Fibroblast of the conjunctiva (primary cell): ENCODE measurements at regions not wholly inside any gene's neighbourhood (a gene's known extent, or its start where the extent isn't known, plus 50 kb on each side); places are given as distances from the start of the nearest gene placed in this dataset.
A peak's percentile ranks its signal among the peaks of the same experiment; 100 is the strongest.
"Not testable (repeated sequence)": the region's sequence is repeated elsewhere in the genome, so short reads cannot be mapped to it uniquely, and the experiment has no call there.

Experiments used
- DNase-seq: peaks from one replicate; pipeline ENCODE4 v3.0.0-alpha.2; 2010; ENCODE audit warnings: low read depth

DNA sequence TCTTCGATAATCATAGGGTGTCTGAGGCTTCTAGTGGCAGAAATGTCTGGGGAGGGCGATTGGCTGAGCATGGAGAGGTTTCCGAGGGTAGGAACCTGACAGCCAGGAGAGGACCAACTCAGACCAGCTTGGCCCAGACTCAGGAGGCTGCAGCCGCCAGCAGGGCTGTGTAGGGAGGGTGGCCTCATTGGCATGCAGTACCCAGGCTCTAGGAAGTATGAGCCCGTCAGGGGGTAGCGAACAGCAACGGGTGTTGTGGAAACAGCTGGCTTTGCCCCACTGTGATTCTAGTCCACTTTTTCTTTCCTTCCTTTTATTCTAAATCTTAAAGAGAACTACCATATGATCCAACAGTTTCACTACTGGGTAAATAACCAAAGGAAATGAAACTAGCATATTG lies 103.3 kb downstream of the DIRAS3 start:
- DNase-seq: no peak

GRCh38 chr1:67945733-67946374 lies 104.6 kb downstream of the DIRAS3 start:
- no peak for DNase-seq

DNA sequence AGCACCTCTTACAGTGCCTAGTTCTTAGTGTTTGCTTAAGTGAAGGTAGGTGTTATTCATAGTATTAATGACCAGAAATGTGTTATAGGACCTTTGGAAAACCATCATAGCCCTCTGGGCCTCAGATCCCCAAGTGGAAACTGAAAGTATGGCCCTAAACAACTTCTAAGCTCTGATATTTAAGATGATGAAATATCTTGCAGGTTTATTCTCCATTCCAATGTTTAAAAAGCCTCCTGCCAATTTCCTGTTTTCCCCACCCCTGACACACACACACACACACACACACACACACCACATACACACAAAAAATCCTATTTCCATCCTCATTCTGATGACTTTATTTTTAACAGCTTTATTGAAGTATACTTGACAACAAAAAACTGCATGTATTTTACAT lies 108.2 kb downstream of the DIRAS3 start:
- DNase-seq: peak; percentile 36

DNA sequence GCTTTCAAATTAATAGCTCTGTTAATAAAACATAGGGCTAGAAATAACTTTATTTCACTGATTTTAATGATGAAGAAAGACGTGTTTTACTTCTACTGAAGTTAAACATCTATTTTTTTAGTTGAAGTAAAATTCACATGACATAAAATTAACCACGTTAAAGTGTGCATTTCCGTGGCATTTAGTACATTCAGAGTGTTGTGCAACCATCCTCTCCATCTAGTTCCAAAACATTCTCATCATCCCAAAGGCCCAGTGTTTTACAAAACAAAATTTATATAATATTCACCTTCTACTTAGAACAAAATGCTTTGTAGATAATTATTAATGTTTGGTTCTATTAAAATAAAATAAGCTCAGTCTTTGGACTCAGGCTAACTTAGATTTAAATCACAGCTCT lies 108.5 kb upstream of the GNG12 start:
- DNase-seq: no peak

- no peak for DNase-seq
These were observed 107.9 kb upstream of the GNG12 start for GRCh38 chr1:67941155-67941554.

GRCh38 chr1:67939942-67940341 lies 106.7 kb upstream of the GNG12 start:
- DNase-seq: no peak

DNA sequence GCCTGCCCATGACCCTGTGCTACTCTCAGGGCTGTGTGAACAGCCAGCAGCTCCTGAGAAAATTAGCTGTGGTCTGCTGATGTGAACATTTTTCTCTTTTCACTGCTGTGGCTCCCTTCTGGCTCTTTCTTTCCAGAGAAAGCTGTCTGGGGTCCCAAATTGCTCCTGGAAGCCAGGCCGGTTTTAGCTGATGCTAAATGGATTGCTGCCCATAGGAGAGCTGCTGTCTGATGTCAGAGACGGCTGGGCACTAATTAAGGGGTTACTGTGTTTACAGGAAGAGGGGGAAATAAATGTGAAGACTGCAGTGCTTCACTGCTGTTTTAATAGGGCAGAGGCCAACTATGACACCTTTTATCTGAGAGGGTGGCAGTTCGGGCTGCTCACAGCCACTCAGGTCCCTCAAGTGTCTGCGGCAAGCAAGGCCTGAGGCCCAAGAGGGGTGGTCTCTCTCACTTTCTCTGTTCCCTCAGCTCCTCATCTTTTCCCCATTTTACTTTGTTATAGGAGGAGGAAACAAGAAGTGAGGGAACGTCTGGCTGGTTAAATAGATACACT lies 106.0 kb upstream of the GNG12 start:
- DNase-seq: no peak

GRCh38 chr1:67937651-67938050 lies 104.4 kb upstream of the GNG12 start:
- DNase-seq: no peak

DNA sequence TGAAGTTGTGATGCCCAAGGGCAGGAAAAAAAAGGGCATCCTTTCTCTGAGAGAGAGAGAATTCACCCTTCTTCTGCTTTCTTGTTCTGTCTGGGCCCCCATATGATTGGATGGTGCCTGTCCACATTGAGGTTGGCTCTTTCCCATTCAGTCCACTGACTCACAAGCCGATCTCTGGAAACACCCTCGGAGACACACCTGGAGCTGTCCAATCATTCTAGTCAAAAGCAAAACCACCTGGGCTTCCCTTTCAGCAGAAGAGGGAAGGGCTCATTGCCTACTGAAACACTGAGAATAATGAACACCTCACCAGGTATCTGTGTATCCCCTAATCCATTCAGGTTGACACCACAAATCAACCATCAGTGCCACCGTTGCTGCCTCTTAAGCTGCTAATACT lies 103.7 kb upstream of the GNG12 start:
- no peak for DNase-seq

- no peak for DNase-seq
These were observed 102.3 kb upstream of the GNG12 start for GRCh38 chr1:67935560-67935959.

- no peak for DNase-seq
These were observed 97.9 kb upstream of the GNG12 start for GRCh38 chr1:67931198-67931597.

DNA sequence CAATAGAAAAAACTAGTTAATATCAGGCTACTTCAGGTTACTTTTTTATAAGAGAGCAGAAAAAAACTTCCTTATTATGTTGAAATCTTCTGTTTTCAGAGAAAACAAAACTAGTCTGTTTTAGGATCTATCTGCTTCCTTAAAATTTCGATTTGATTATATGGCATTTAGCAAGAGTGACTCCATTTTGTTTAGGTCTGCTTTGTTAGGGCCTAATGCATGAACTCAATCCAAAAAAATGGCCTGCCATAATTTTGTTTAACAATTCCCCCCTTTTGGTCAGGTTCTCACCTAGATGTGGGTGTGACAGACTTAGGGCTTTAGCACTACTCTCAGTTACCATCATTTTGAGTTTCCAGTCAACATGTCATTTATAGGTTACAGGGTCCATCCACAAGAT lies 89.8 kb upstream of the GNG12 start:
- no peak for DNase-seq

DNA sequence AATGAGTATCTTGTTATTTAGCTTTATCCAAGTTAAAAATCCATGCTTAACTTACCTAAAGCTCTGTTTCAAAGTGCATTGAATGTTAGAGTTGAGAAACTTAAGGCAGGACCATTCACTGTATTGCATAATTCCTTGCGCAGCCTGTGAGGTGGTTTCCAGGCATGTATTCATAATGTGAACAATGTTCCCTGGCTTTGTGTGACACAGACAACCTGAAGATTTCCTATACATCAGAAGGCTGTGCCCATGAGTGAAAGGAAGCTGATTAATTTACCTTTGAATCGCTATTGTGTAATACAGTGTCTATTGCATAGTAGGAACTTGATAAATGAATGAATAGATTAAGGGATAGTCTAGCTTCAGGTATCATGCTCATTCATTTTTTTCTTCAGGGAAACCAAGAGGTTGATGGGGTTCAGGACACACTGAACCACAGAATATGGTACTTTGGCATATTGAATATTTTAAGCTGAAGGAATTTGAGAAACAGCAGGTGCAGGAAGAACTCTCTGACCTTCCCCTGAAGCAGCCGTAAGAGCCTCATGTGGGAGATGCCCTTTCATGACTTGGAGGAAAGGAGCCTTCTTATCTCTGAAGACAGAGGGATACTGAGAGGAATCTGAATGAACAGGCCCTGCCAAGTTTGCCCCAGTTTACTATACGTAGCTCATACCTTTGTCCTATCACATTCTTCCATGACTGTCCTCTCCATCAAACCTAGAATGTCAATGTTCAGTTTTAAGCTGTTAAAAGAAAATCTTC lies 88.6 kb upstream of the GNG12 start:
- DNase-seq: no peak

GRCh38 chr1:67919274-67920072 lies 86.2 kb upstream of the GNG12 start:
- no peak for DNase-seq

GRCh38 chr1:67918067-67918466 lies 84.8 kb upstream of the GNG12 start:
- no peak for DNase-seq

DNA sequence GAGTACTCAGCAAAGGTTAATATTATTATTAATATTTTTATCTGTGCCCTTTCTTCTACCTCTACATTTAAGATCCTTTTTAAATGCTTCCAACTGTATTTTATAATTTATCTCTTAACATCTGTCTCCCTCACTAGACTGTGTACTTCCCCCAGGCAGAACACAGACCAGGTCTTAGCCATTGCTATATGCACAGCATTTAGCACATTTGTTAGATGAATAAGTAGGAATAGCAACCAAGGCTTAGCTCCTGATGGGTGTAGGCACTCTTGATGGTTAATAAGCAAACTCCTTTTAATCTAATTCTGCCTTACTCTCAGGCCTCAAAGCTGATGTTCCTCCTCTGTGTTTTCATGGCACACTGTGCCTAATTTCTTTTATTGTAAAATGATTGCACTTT lies 83.7 kb upstream of the GNG12 start:
- no peak for DNase-seq

DNA sequence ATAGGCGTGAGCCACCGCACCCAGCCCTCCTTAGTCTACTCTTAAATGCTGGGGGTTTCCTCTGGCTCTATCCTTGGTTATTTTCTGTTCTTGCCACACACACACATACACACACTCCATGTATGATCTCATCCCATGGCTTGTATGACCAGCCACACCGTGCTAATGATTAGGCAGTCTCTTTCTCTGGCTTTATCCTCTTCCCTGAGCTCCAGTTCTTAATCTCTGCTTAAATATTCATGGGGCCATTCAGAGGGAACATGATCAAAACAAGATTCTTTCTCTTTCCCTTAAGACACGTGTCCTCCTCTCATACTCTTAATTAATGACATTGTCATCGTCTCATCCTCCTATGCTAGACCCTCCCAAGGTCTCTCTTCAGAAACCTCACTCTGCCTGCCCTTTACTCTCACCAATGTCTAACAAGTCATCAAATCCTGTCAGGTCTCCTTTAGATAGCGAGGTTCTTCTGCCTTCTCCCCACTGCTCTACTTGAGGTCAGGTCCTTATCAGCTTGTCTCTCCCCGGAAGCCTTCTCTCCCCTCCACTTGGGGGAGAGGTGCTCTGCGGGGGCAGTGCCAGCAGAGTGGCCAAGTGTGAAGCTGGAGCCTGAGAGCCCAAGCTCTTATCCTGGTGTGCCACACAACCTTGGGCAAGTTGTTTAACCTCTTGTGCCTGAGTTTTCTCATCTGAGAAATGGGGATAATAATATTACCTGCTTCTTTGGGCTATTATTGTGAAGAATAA lies 83.0 kb upstream of the GNG12 start:
- no peak for DNase-seq

- DNase-seq: no peak
These were observed 76.5 kb upstream of the GNG12 start for GRCh38 chr1:67909776-67910175.

DNA sequence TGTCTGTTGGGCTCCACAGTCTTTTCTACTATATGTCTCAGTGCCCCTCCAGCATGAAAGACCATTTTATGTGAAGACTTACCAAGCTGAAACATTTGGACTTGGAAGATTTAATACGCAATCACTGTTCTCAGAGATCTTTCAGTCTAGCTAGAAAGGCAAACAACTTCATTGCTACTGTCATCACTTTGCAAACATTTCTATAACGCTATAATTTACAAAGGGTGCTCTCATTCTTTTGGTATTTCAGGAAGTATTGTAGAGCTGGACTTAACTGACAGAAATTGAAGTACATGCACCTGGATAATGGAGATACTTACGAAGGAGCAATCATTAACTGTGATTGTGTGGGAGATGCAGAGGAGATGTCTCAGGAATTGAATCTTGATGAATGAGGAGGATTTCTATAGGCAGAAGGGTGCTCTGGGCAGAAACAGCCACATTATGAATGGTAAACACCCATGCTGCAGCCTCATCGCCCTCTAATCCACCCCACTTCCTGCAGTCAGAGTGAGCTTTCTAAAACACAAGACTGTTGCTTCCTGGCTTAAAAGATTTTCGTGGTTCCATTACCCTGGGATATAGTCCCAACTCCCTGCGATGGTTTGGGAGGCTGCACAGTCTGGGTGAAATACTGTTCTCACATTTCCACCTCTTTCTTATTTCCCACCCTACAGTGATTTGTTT lies 75.1 kb upstream of the GNG12 start:
- DNase-seq: no peak

DNA sequence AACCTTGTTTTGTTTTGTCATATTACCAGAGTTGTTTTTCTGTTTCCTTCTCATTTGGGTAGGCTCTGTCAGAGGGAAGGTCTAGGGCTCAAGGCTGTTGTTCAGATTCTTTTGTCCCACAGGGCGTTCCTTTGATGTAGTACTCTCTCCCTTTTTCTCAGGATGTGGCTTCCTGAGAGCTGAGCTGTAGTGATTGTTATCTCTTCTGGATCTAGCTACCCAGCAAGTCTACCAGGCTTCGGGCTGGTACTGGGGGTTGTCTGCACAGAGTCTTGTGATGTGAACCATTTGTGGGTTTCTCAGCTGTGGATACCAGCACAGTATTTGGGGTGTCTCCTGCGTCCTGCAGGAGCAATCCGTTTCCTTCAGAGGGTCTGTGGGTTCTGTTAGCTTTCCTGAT lies 74.2 kb upstream of the GNG12 start:
- not testable (repeated sequence) for DNase-seq

GRCh38 chr1:67906015-67906414 lies 72.7 kb upstream of the GNG12 start:
- DNase-seq: not testable (repeated sequence)
